GM23338 (cell line): ENCODE measurements at regions not wholly inside any gene's neighbourhood (a gene's known extent, or its start where the extent isn't known, plus 50 kb on each side); places are given as distances from the start of the nearest gene placed in this dataset.

ENCODE experiments used
- ATAC-seq: fragments of 200-7000 bp; cut with Tn5 transposase; 3 replicates; pipeline ENCODE4 v1.9.1; 2020
- DNase-seq: peaks from one replicate; pipeline ENCODE4 v3.0.0-alpha.2; 2015; ENCODE audit warnings: low spot score
- H2AFZ ChIP-seq: fragments of 200-600 bp; sonication (generic); 2 replicates; pipeline ENCODE4 v1.8.0; 2016; ENCODE audit warnings: antibody characterized with exemption, mild to moderate bottlenecking, moderate library complexity
- H3F3A ChIP-seq: fragments of 200-600 bp; sonication (generic); replicated peaks from 2 replicates; pipeline ENCODE4 v1.8.0; 2017; ENCODE audit warnings: antibody characterized with exemption, mixed run types, low read depth
- H3K27ac ChIP-seq: fragments of 200-600 bp; sonication (generic); 2 replicates; pipeline ENCODE4 v1.6.1; 2016; ENCODE audit warnings: low read depth
- H3K27me3 ChIP-seq: fragments of 200-600 bp; sonication (generic); 2 replicates; pipeline ENCODE4 v1.8.0; 2016; ENCODE audit warnings: mild to moderate bottlenecking, mixed run types, moderate library complexity; ENCODE audit not compliant: insufficient read depth
- H3K36me3 ChIP-seq: fragments of 200-600 bp; sonication (generic); 2 replicates; pipeline ENCODE4 v1.8.0; 2016; ENCODE audit warnings: mild to moderate bottlenecking; ENCODE audit not compliant: insufficient read depth
- H3K4me1 ChIP-seq: fragments of 200-600 bp; sonication (generic); 2 replicates; pipeline ENCODE4 v1.8.0; 2016; ENCODE audit warnings: mild to moderate bottlenecking, moderate library complexity; ENCODE audit not compliant: insufficient read depth
- H3K4me2 ChIP-seq: fragments of 200-600 bp; sonication (generic); 2 replicates; pipeline ENCODE4 v1.7.1; 2017; ENCODE audit warnings: mixed run types
- H3K4me3 ChIP-seq: fragments of 200-600 bp; sonication (generic); 2 replicates; pipeline ENCODE4 v1.6.1; 2016; ENCODE audit warnings: mixed run types
- H3K79me2 ChIP-seq: fragments of 200-600 bp; sonication (generic); replicated peaks from 2 replicates; pipeline ENCODE4 v1.8.0; 2017; ENCODE audit warnings: mild to moderate bottlenecking; ENCODE audit not compliant: insufficient read depth
- H3K9me2 ChIP-seq: fragments of 200-600 bp; sonication (generic); 2 replicates; pipeline ENCODE4 v1.8.0; 2017; ENCODE audit not compliant: insufficient read depth
- H4K20me1 ChIP-seq: fragments of 200-600 bp; sonication (generic); replicated peaks from 2 replicates; pipeline ENCODE4 v1.8.0; 2017; ENCODE audit warnings: mild to moderate bottlenecking; ENCODE audit not compliant: insufficient read depth
- H3K27ac Mint-ChIP-seq: 2 replicates; pipeline ENCODE4 v1.8.0; 2020; ENCODE audit warnings: inconsistent platforms, mild to moderate bottlenecking, moderate library complexity, mixed read lengths
- H3K27me3 Mint-ChIP-seq: 3 replicates; pipeline ENCODE4 v1.8.0; 2022; ENCODE audit warnings: low read depth, mild to moderate bottlenecking, moderate library complexity, mixed read lengths, inconsistent platforms; ENCODE audit not compliant: insufficient read depth, poor library complexity
- H3K36me3 Mint-ChIP-seq: 3 replicates; pipeline ENCODE4 v1.8.0; 2021; ENCODE audit warnings: low read depth, mild to moderate bottlenecking, inconsistent platforms, moderate library complexity, mixed read lengths
- H3K4me1 Mint-ChIP-seq: 3 replicates; pipeline ENCODE4 v1.8.0; 2020; ENCODE audit warnings: mild to moderate bottlenecking, inconsistent platforms, mixed read lengths
- H3K4me3 Mint-ChIP-seq: 3 replicates; pipeline ENCODE4 v1.8.0; 2021; ENCODE audit warnings: moderate library complexity, mild to moderate bottlenecking, inconsistent platforms, mixed read lengths
- H3K9me3 Mint-ChIP-seq: 3 replicates; pipeline ENCODE4 v1.8.0; 2020; ENCODE audit warnings: moderate library complexity, mild to moderate bottlenecking, inconsistent platforms, mixed read lengths
- CTCF ChIP-seq, 2 experiments: fragments of 200-600 bp in 1 of 2; sonication (generic) in 1 of 2; conservative IDR thresholded peaks; 2 replicates each; pipeline versions ENCODE4 v1.5.1 to v1.6.1; 2016 to 2017; ENCODE audit warnings: antibody characterized with exemption in 2 of 2, low read depth in 2 of 2, mild to moderate bottlenecking in 2 of 2, moderate library complexity in 1 of 2
- POLR2AphosphoS5 ChIP-seq: IDR thresholded peaks from 2 replicates; pipeline ENCODE4 v1.6.1; 2016; ENCODE audit warnings: antibody characterized with exemption, low read depth
- STAT1 ChIP-seq: IDR thresholded peaks from one replicate; pipeline ENCODE4 v1.6.1; 2016; ENCODE audit warnings: antibody characterized with exemption; ENCODE audit not compliant: unreplicated experiment
- ZNF114 ChIP-seq: fragments of 250-450 bp; sonication (Bioruptor Pico); IDR thresholded peaks from 2 replicates; pipeline ENCODE4 v1.5.0; 2020; ENCODE audit warnings: mild to moderate bottlenecking, moderate library complexity
- ZNF331 ChIP-seq: fragments of 250-450 bp; sonication (Bioruptor Pico); IDR thresholded peaks from 2 replicates; pipeline ENCODE4 v1.5.0; 2020; ENCODE audit warnings: low read depth, mild to moderate bottlenecking, moderate library complexity
- TF ChIP-seq, protein P1 (sequence below): IDR thresholded peaks from one replicate; pipeline ENCODE4 v1.6.1; 2018; ENCODE audit warnings: antibody characterized with exemption; ENCODE audit not compliant: unreplicated experiment

- TF ChIP-seq, protein P1, sequence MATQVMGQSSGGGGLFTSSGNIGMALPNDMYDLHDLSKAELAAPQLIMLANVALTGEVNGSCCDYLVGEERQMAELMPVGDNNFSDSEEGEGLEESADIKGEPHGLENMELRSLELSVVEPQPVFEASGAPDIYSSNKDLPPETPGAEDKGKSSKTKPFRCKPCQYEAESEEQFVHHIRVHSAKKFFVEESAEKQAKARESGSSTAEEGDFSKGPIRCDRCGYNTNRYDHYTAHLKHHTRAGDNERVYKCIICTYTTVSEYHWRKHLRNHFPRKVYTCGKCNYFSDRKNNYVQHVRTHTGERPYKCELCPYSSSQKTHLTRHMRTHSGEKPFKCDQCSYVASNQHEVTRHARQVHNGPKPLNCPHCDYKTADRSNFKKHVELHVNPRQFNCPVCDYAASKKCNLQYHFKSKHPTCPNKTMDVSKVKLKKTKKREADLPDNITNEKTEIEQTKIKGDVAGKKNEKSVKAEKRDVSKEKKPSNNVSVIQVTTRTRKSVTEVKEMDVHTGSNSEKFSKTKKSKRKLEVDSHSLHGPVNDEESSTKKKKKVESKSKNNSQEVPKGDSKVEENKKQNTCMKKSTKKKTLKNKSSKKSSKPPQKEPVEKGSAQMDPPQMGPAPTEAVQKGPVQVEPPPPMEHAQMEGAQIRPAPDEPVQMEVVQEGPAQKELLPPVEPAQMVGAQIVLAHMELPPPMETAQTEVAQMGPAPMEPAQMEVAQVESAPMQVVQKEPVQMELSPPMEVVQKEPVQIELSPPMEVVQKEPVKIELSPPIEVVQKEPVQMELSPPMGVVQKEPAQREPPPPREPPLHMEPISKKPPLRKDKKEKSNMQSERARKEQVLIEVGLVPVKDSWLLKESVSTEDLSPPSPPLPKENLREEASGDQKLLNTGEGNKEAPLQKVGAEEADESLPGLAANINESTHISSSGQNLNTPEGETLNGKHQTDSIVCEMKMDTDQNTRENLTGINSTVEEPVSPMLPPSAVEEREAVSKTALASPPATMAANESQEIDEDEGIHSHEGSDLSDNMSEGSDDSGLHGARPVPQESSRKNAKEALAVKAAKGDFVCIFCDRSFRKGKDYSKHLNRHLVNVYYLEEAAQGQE, result no peak
- TF ChIP-seq CTCF (conservative IDR thresholded peaks at IDR 0.05; ENCODE audit: low read depth in 2 of 2) (no peak), ZNF114 (CRISPR knock-in tag) (no peak)
These were observed 952.5 kb upstream of the SEMA6D start (continued) for GRCh38 chr15:46764851-46765250.

GRCh38 chr15:46766021-46766420, 951.3 kb upstream of the SEMA6D start:
- H3K9me2 ChIP-seq, result peaks cover 4% of the 10 kb centered on the region; the same call in 1 of the 2 replicates
- Mint-ChIP-seq H3K27ac (no peak overlapping the region), H3K27me3 (peaks cover 5% of the 10 kb centered on the region), H3K9me3 (peaks cover 53% of the 10 kb centered on the region), H3K4me1 (no peaks in the 10 kb centered on the region), H3K36me3 (peaks cover 16% of the 10 kb centered on the region), H3K4me3 (no peak overlapping the region)
- TF ChIP-seq ZNF331 (CRISPR knock-in tag) (no peak), STAT1 (no peak), POLR2AphosphoS5 (no peak)
- TF ChIP-seq, protein P1, result no peak
- H3K27ac ChIP-seq, result no peak overlapping the region
- no peaks in the 10 kb centered on the region for H3K4me1 ChIP-seq
- H3K79me2 ChIP-seq, result no peaks in the 10 kb centered on the region
- no peak overlapping the region for H3K4me2 ChIP-seq
- H3K36me3 ChIP-seq, result peaks cover 8% of the 10 kb centered on the region; the same call in 1 of the 2 replicates
- no peak overlapping the region for H3K4me3 ChIP-seq
- DNase-seq (no peak), ATAC-seq (no peak)
- H4K20me1 ChIP-seq, result no peaks in the 10 kb centered on the region
- H3K27me3 ChIP-seq, result no peaks in the 10 kb centered on the region
- H2AFZ ChIP-seq, result no peak overlapping the region
- H3F3A ChIP-seq, result no peaks in the 10 kb centered on the region
